Osteoblast (primary cell): ENCODE measurements at regions not wholly inside any gene's neighbourhood (a gene's known extent, or its start where the extent isn't known, plus 50 kb on each side); places are given as distances from the start of the nearest gene placed in this dataset.

Experiments
- DNase-seq: peaks from one replicate; pipeline ENCODE4 v3.0.0; 2011; ENCODE audit warnings: low spot score, mixed read lengths; ENCODE audit not compliant: insufficient read length; ENCODE audit errors: missing footprints
- H2AFZ ChIP-seq: 2 replicates; pipeline ENCODE4 v1.6.0; 2011; ENCODE audit warnings: mild to moderate bottlenecking, low read length
- H3K27ac ChIP-seq: 2 replicates; pipeline ENCODE4 v1.5.1; 2011; ENCODE audit warnings: mild to moderate bottlenecking, low read depth, low read length, moderate library complexity
- H3K27me3 ChIP-seq: 2 replicates; pipeline ENCODE4 v1.6.0; 2012; ENCODE audit warnings: mild to moderate bottlenecking, control low read depth, inconsistent platforms, low read length, moderate library complexity; ENCODE audit not compliant: insufficient read depth
- H3K36me3 ChIP-seq: 2 replicates; pipeline ENCODE4 v1.5.1; 2011; ENCODE audit warnings: mild to moderate bottlenecking, low read length, control low read depth, moderate library complexity; ENCODE audit not compliant: insufficient read depth
- H3K4me1 ChIP-seq: 2 replicates; pipeline ENCODE4 v1.5.1; 2011; ENCODE audit warnings: mild to moderate bottlenecking, low read length, control low read depth, moderate library complexity; ENCODE audit not compliant: insufficient read depth
- H3K4me2 ChIP-seq: 2 replicates; pipeline ENCODE4 v1.6.0; 2011; ENCODE audit warnings: mild to moderate bottlenecking, low read length; ENCODE audit not compliant: insufficient read depth
- H3K4me3 ChIP-seq: fragments of 200-600 bp; sonication (generic); 3 replicates; pipeline ENCODE4 v1.5.1; 2012; ENCODE audit warnings: mild to moderate bottlenecking, low read length, inconsistent platforms; ENCODE audit not compliant: insufficient read depth
- H3K79me2 ChIP-seq: 2 replicates; pipeline ENCODE4 v1.6.0; 2012; ENCODE audit warnings: mild to moderate bottlenecking, low read length, control low read depth, inconsistent platforms; ENCODE audit not compliant: insufficient read depth
- H3K9me3 ChIP-seq: 2 replicates; pipeline ENCODE4 v1.5.1; 2011; ENCODE audit warnings: low read depth, low read length, control low read depth
- H4K20me1 ChIP-seq: 2 replicates; pipeline ENCODE4 v1.6.0; 2012; ENCODE audit warnings: mild to moderate bottlenecking, low read length, control low read depth; ENCODE audit not compliant: insufficient read depth
- TF ChIP-seq, protein P1 (sequence below): IDR thresholded peaks from 2 replicates; pipeline ENCODE4 v1.5.1; 2011; ENCODE audit warnings: mild to moderate bottlenecking, low read depth, low read length, moderate library complexity; ENCODE audit errors: extremely low read depth

DNA sequence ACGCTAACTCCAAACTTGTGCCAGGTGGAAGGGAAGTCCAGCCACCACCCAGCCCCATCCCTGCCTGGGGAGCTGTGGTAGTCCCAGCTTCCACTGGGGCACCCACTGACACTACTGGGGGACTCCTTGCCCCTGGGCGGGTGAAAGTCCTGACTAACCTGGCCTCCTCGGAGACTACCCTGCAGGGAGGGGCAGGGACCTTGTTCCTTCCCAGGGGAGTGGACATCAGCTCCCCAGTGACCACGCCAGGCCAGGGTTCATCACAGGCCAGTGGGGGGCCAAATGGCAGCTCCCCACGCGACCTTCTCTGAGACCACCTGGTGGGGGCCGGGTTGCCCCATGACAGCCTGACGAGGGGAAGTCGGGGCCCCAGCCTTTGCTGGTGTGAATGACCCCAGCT, 420.0 kb upstream of the SALL3 start:
- TF ChIP-seq, protein P1, sequence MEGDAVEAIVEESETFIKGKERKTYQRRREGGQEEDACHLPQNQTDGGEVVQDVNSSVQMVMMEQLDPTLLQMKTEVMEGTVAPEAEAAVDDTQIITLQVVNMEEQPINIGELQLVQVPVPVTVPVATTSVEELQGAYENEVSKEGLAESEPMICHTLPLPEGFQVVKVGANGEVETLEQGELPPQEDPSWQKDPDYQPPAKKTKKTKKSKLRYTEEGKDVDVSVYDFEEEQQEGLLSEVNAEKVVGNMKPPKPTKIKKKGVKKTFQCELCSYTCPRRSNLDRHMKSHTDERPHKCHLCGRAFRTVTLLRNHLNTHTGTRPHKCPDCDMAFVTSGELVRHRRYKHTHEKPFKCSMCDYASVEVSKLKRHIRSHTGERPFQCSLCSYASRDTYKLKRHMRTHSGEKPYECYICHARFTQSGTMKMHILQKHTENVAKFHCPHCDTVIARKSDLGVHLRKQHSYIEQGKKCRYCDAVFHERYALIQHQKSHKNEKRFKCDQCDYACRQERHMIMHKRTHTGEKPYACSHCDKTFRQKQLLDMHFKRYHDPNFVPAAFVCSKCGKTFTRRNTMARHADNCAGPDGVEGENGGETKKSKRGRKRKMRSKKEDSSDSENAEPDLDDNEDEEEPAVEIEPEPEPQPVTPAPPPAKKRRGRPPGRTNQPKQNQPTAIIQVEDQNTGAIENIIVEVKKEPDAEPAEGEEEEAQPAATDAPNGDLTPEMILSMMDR, result no peak
- H3K9me3 ChIP-seq, result peaks cover 3% of the 10 kb centered on the region
- H3K4me3 ChIP-seq, result no peak overlapping the region

GRCh38 chr18:78561757-78562510, 417.7 kb upstream of the SALL3 start:
- Histone ChIP-seq H3K79me2 (no peaks in the 10 kb centered on the region), H3K4me2 (no peak overlapping the region), H3K27me3 (no peaks in the 10 kb centered on the region), H3K27ac (no peak overlapping the region), H3K9me3 (no peaks in the 10 kb centered on the region), H3K36me3 (no peaks in the 10 kb centered on the region), H2AFZ (no peak overlapping the region), H4K20me1 (no peaks in the 10 kb centered on the region), H3K4me1 (no peaks in the 10 kb centered on the region), H3K4me3 (no peak overlapping the region)
- TF ChIP-seq, protein P1, result no peak
- no peak for DNase-seq

More for the DNA sequence above, 420.0 kb upstream of the SALL3 start:
- Histone ChIP-seq H3K27me3 (no peaks in the 10 kb centered on the region), H4K20me1 (no peaks in the 10 kb centered on the region), H2AFZ (no peak overlapping the region), H3K36me3 (no peaks in the 10 kb centered on the region), H3K4me2 (no peak overlapping the region), H3K4me1 (no peaks in the 10 kb centered on the region), H3K79me2 (no peaks in the 10 kb centered on the region), H3K27ac (no peak overlapping the region)
- no peak for DNase-seq

GRCh38 chr18:78562531-78562961, 417.1 kb upstream of the SALL3 start:
- TF ChIP-seq, protein P1, result no peak
- H3K4me3 ChIP-seq, result no peak overlapping the region
- no peaks in the 10 kb centered on the region for H3K4me1 ChIP-seq
- H3K27ac ChIP-seq, result no peak overlapping the region
- H3K79me2 ChIP-seq, result no peaks in the 10 kb centered on the region
- H3K27me3 ChIP-seq, result no peaks in the 10 kb centered on the region
- H3K4me2 ChIP-seq, result no peak overlapping the region
- no peaks in the 10 kb centered on the region for H4K20me1 ChIP-seq
- no peak overlapping the region for H2AFZ ChIP-seq
- no peak for DNase-seq
- no peaks in the 10 kb centered on the region for H3K36me3 ChIP-seq
- no peaks in the 10 kb centered on the region for H3K9me3 ChIP-seq

DNA sequence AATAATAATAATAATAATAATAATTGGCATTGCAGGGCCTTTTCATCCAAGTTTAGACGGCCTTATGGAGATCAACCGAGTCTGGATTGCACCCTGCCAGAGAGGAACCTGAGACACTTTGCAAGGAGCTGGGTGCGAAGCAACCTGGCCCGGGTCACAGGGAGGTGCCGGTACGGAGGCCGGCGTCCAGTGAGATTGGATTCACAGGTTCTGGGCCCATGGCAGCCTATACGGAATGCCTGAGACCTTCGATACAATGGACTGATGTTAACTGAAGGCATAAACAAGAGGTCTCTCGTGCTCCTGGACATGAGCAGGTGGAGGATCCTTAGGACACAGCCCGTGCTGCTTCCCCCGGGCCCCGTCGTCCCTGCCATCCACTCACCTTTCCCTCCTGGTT, 416.5 kb upstream of the SALL3 start:
- Histone ChIP-seq H4K20me1 (no peaks in the 10 kb centered on the region), H3K27ac (no peak overlapping the region), H3K4me3 (no peak overlapping the region), H3K79me2 (no peaks in the 10 kb centered on the region), H3K4me1 (no peaks in the 10 kb centered on the region), H3K27me3 (no peaks in the 10 kb centered on the region), H2AFZ (no peak overlapping the region), H3K9me3 (no peaks in the 10 kb centered on the region), H3K4me2 (no peak overlapping the region), H3K36me3 (no peaks in the 10 kb centered on the region)
- TF ChIP-seq, protein P1, result no peak
- DNase-seq, result no peak
